GM23338 (cell line): ENCODE measurements at regions not wholly inside any gene's neighbourhood (a gene's known extent, or its start where the extent isn't known, plus 50 kb on each side); places are given as distances from the start of the nearest gene placed in this dataset.

Source experiments
- EZH2 ChIP-seq: fragments of 200-600 bp; sonication (generic); IDR thresholded peaks from one replicate; pipeline ENCODE4 v1.8.0; 2017; ENCODE audit warnings: antibody characterized with exemption, mild to moderate bottlenecking, low read depth; ENCODE audit not compliant: unreplicated experiment
- EZH2phosphoT487 ChIP-seq: fragments of 200-600 bp; sonication (generic); IDR thresholded peaks from one replicate; pipeline ENCODE4 v1.8.1; 2018; ENCODE audit warnings: antibody characterized with exemption; ENCODE audit not compliant: unreplicated experiment
- NANOG ChIP-seq: IDR thresholded peaks from 2 replicates; pipeline ENCODE4 v1.6.1; 2016; ENCODE audit warnings: antibody characterized with exemption, borderline replicate concordance
- STAT1 ChIP-seq: IDR thresholded peaks from one replicate; pipeline ENCODE4 v1.6.1; 2016; ENCODE audit warnings: antibody characterized with exemption; ENCODE audit not compliant: unreplicated experiment
- ZNF331 ChIP-seq: fragments of 250-450 bp; sonication (Bioruptor Pico); IDR thresholded peaks from 2 replicates; pipeline ENCODE4 v1.5.0; 2020; ENCODE audit warnings: low read depth, mild to moderate bottlenecking, moderate library complexity
- TF ChIP-seq, protein P1 (sequence below), 2 experiments: fragments of 200-600 bp in 1 of 2; sonication (generic) in 1 of 2; conservative IDR thresholded peaks; 2 replicates each; pipeline versions ENCODE4 v1.5.1 to v1.6.1; 2016 to 2017; ENCODE audit warnings: antibody characterized with exemption in 2 of 2, low read depth in 2 of 2, mild to moderate bottlenecking in 2 of 2, moderate library complexity in 1 of 2
- TF ChIP-seq, protein P2 (sequence below): IDR thresholded peaks from one replicate; pipeline ENCODE4 v1.6.1; 2018; ENCODE audit warnings: antibody characterized with exemption; ENCODE audit not compliant: unreplicated experiment
- TF ChIP-seq, protein P3 (sequence below): IDR thresholded peaks from 2 replicates; pipeline ENCODE4 v1.6.1; 2016; ENCODE audit warnings: antibody characterized with exemption

DNA sequence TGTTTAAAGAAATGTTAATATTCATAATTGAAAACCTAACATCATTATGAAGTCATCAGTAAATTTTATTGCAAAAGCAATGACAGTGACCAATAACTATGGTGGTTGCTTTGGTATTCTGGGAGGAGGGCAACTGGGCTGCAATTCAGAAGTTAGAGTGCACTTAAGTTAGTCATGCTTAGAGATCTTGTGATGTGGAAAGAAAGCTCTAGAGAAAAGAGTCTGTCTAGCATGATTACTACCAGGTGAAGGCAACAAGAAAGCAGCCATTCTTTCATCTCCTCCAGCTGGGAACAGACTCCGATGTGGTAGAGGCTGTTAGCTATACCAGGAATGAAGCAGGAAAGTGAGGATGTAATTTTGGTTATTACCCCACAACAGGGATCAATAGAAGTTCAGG, 625.6 kb downstream of the SI start:
- TF ChIP-seq, protein P1, sequence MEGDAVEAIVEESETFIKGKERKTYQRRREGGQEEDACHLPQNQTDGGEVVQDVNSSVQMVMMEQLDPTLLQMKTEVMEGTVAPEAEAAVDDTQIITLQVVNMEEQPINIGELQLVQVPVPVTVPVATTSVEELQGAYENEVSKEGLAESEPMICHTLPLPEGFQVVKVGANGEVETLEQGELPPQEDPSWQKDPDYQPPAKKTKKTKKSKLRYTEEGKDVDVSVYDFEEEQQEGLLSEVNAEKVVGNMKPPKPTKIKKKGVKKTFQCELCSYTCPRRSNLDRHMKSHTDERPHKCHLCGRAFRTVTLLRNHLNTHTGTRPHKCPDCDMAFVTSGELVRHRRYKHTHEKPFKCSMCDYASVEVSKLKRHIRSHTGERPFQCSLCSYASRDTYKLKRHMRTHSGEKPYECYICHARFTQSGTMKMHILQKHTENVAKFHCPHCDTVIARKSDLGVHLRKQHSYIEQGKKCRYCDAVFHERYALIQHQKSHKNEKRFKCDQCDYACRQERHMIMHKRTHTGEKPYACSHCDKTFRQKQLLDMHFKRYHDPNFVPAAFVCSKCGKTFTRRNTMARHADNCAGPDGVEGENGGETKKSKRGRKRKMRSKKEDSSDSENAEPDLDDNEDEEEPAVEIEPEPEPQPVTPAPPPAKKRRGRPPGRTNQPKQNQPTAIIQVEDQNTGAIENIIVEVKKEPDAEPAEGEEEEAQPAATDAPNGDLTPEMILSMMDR (conservative IDR thresholded peaks at IDR 0.05; ENCODE audit: low read depth in 2 of 2), result no peak
- TF ChIP-seq STAT1, result no peak
- TF ChIP-seq, protein P2, sequence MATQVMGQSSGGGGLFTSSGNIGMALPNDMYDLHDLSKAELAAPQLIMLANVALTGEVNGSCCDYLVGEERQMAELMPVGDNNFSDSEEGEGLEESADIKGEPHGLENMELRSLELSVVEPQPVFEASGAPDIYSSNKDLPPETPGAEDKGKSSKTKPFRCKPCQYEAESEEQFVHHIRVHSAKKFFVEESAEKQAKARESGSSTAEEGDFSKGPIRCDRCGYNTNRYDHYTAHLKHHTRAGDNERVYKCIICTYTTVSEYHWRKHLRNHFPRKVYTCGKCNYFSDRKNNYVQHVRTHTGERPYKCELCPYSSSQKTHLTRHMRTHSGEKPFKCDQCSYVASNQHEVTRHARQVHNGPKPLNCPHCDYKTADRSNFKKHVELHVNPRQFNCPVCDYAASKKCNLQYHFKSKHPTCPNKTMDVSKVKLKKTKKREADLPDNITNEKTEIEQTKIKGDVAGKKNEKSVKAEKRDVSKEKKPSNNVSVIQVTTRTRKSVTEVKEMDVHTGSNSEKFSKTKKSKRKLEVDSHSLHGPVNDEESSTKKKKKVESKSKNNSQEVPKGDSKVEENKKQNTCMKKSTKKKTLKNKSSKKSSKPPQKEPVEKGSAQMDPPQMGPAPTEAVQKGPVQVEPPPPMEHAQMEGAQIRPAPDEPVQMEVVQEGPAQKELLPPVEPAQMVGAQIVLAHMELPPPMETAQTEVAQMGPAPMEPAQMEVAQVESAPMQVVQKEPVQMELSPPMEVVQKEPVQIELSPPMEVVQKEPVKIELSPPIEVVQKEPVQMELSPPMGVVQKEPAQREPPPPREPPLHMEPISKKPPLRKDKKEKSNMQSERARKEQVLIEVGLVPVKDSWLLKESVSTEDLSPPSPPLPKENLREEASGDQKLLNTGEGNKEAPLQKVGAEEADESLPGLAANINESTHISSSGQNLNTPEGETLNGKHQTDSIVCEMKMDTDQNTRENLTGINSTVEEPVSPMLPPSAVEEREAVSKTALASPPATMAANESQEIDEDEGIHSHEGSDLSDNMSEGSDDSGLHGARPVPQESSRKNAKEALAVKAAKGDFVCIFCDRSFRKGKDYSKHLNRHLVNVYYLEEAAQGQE, result no peak
- TF ChIP-seq ZNF331, result no peak
- no peak for TF ChIP-seq NANOG
- TF ChIP-seq EZH2phosphoT487, result no peak
- no peak for TF ChIP-seq EZH2
- TF ChIP-seq, protein P3, sequence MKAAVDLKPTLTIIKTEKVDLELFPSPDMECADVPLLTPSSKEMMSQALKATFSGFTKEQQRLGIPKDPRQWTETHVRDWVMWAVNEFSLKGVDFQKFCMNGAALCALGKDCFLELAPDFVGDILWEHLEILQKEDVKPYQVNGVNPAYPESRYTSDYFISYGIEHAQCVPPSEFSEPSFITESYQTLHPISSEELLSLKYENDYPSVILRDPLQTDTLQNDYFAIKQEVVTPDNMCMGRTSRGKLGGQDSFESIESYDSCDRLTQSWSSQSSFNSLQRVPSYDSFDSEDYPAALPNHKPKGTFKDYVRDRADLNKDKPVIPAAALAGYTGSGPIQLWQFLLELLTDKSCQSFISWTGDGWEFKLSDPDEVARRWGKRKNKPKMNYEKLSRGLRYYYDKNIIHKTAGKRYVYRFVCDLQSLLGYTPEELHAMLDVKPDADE, result no peak
